ENCODE measurements at regions not wholly inside any gene's neighbourhood (a gene's known extent, or its start where the extent isn't known, plus 50 kb on each side); places are given as distances from the start of the nearest gene placed in this dataset.

GRCh38 chr10:24041034-24041433, 167.9 kb upstream of the KIAA1217 start:
- DNase-seq, result no peak
- Histone ChIP-seq H3K27me3 (ENCODE audit: control insufficient read depth in 1 of 2, insufficient read depth in 1 of 2, low read length in 2 of 2) (peaks cover 0 to 4% of the 10 kb centered on the region in 2 experiments), H2BK120ac (ENCODE audit: low read depth, low read length) (no peak overlapping the region), H3K4me2 (ENCODE audit: low read length, poor library complexity, severe bottlenecking) (no peak overlapping the region), H2BK15ac (ENCODE audit: low read depth, poor library complexity, severe bottlenecking) (no peak overlapping the region), H2BK12ac (ENCODE audit: low read length in 2 of 2) (no peak overlapping the region), H4K91ac (ENCODE audit: low read length) (no peak overlapping the region), H3K14ac (ENCODE audit: low read length in 2 of 2) (no peak overlapping the region), H3K23ac (ENCODE audit: low read length in 2 of 2) (no peak overlapping the region), H3K18ac (ENCODE audit: low read depth in 1 of 2, low read length in 2 of 2) (no peak overlapping the region), H3K4ac (ENCODE audit: low read depth in 1 of 2, low read length in 2 of 2) (no peak overlapping the region), H2AFZ (ENCODE audit: low read depth, low read length) (no peak overlapping the region), H3K36me3 (ENCODE audit: control insufficient read depth in 1 of 2, insufficient read depth in 2 of 2, low read depth in 1 of 2, low read length in 2 of 2) (no peaks in the 10 kb centered on the region), H3K27ac (ENCODE audit: low read length, poor library complexity, severe bottlenecking) (no peak overlapping the region), H3K4me3 (ENCODE audit: insufficient read depth in 1 of 2, low read depth in 1 of 2, low read length in 2 of 2) (no peak overlapping the region), H3K4me1 (ENCODE audit: control insufficient read depth, insufficient read depth, low read depth, low read length) (no peaks in the 10 kb centered on the region), H3K9me3 (ENCODE audit: control insufficient read depth, low read length) (no peaks in the 10 kb centered on the region), H4K8ac (ENCODE audit: low read length) (no peak overlapping the region), H2AK5ac (ENCODE audit: low read length, severe bottlenecking) (no peak overlapping the region), H3K79me1 (replicated peaks; ENCODE audit: low read length, poor library complexity, severe bottlenecking) (no peaks in the 10 kb centered on the region), H2BK5ac (ENCODE audit: low read depth, low read length, poor library complexity, severe bottlenecking) (no peak overlapping the region), H3K9ac (ENCODE audit: low read length) (no peak overlapping the region)
- WGBS, result 71% methylated on average over 3 of the region's 3 CpGs

GRCh38 chr10:24041834-24042233, 167.1 kb upstream of the KIAA1217 start:
- H3K4ac ChIP-seq (ENCODE audit: low read depth in 1 of 2, low read length in 2 of 2), result no peak overlapping the region
- H3K79me1 ChIP-seq (replicated peaks; ENCODE audit: low read length, poor library complexity, severe bottlenecking), result no peaks in the 10 kb centered on the region
- H2AK5ac ChIP-seq (ENCODE audit: low read length, severe bottlenecking), result no peak overlapping the region
- H3K9me3 ChIP-seq (ENCODE audit: control insufficient read depth, low read length), result no peaks in the 10 kb centered on the region
- H3K18ac ChIP-seq (ENCODE audit: low read depth in 1 of 2, low read length in 2 of 2), result no peak overlapping the region
- 86% methylated on average over 8 of the region's 8 CpGs for WGBS
- no peak overlapping the region for H3K14ac ChIP-seq (ENCODE audit: low read length in 2 of 2)
- H3K9ac ChIP-seq (ENCODE audit: low read length), result no peak overlapping the region
- no peak overlapping the region for H2BK15ac ChIP-seq (ENCODE audit: low read depth, poor library complexity, severe bottlenecking)
- H3K4me3 ChIP-seq (ENCODE audit: insufficient read depth in 1 of 2, low read depth in 1 of 2, low read length in 2 of 2), result no peak overlapping the region
- H3K4me1 ChIP-seq (ENCODE audit: control insufficient read depth, insufficient read depth, low read depth, low read length), result no peaks in the 10 kb centered on the region
- H3K27ac ChIP-seq (ENCODE audit: low read length, poor library complexity, severe bottlenecking), result no peak overlapping the region
- peaks cover 0 to 4% of the 10 kb centered on the region in 2 experiments for H3K27me3 ChIP-seq (ENCODE audit: control insufficient read depth in 1 of 2, insufficient read depth in 1 of 2, low read length in 2 of 2)
- DNase-seq, result no peak
- H2AFZ ChIP-seq (ENCODE audit: low read depth, low read length), result no peak overlapping the region
- H4K8ac ChIP-seq (ENCODE audit: low read length), result no peak overlapping the region
- H3K23ac ChIP-seq (ENCODE audit: low read length in 2 of 2), result no peak overlapping the region
- no peak overlapping the region for H2BK5ac ChIP-seq (ENCODE audit: low read depth, low read length, poor library complexity, severe bottlenecking)
- H2BK12ac ChIP-seq (ENCODE audit: low read length in 2 of 2), result no peak overlapping the region
- no peak overlapping the region for H2BK120ac ChIP-seq (ENCODE audit: low read depth, low read length)
- H4K91ac ChIP-seq (ENCODE audit: low read length), result no peak overlapping the region
- no peaks in the 10 kb centered on the region for H3K36me3 ChIP-seq (ENCODE audit: control insufficient read depth in 1 of 2, insufficient read depth in 2 of 2, low read depth in 1 of 2, low read length in 2 of 2)
- no peak overlapping the region for H3K4me2 ChIP-seq (ENCODE audit: low read length, poor library complexity, severe bottlenecking)

DNA sequence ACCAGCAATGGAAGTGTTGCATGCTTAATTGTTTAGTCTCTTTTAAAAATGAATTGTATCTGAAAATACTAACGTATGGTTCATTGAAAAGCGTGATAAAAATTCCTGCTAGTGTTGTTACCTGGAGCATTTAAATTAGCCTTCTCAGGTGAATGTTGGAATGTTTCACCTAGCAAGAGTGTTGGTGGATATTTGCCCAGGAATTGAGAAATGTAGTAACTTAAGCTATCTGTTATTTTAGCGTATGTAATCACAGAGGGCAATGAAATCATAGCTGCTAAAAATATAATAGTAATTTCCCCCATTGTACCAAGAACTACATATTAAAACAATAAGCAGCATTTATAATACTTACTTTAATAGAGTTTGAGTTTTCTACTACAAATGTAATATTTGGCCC, 166.1 kb upstream of the KIAA1217 start:
- no peak for DNase-seq
- no peak overlapping the region for H3K23ac ChIP-seq (ENCODE audit: low read length in 2 of 2)
- H3K9me3 ChIP-seq (ENCODE audit: control insufficient read depth, low read length), result no peaks in the 10 kb centered on the region
- no peak overlapping the region for H4K91ac ChIP-seq (ENCODE audit: low read length)
- H3K4me3 ChIP-seq (ENCODE audit: insufficient read depth in 1 of 2, low read depth in 1 of 2, low read length in 2 of 2), result no peak overlapping the region
- H3K14ac ChIP-seq (ENCODE audit: low read length in 2 of 2), result no peak overlapping the region
- no peak overlapping the region for H3K27ac ChIP-seq (ENCODE audit: low read length, poor library complexity, severe bottlenecking)
- H3K36me3 ChIP-seq (ENCODE audit: control insufficient read depth in 1 of 2, insufficient read depth in 2 of 2, low read depth in 1 of 2, low read length in 2 of 2), result no peaks in the 10 kb centered on the region
- no peak overlapping the region for H3K4me2 ChIP-seq (ENCODE audit: low read length, poor library complexity, severe bottlenecking)
- H2BK12ac ChIP-seq (ENCODE audit: low read length in 2 of 2), result no peak overlapping the region
- H2BK120ac ChIP-seq (ENCODE audit: low read depth, low read length), result no peak overlapping the region
- 84% methylated on average over 2 of the region's 3 CpGs for WGBS
- H3K4me1 ChIP-seq (ENCODE audit: control insufficient read depth, insufficient read depth, low read depth, low read length), result no peaks in the 10 kb centered on the region
- no peak overlapping the region for H4K8ac ChIP-seq (ENCODE audit: low read length)
- H2BK5ac ChIP-seq (ENCODE audit: low read depth, low read length, poor library complexity, severe bottlenecking), result no peak overlapping the region
- H3K79me1 ChIP-seq (replicated peaks; ENCODE audit: low read length, poor library complexity, severe bottlenecking), result no peaks in the 10 kb centered on the region
- H2BK15ac ChIP-seq (ENCODE audit: low read depth, poor library complexity, severe bottlenecking), result no peak overlapping the region
- no peak overlapping the region for H3K9ac ChIP-seq (ENCODE audit: low read length)
- peaks cover 0 to 4% of the 10 kb centered on the region in 2 experiments for H3K27me3 ChIP-seq (ENCODE audit: control insufficient read depth in 1 of 2, insufficient read depth in 1 of 2, low read length in 2 of 2)
- no peak overlapping the region for H2AFZ ChIP-seq (ENCODE audit: low read depth, low read length)
- no peak overlapping the region for H3K18ac ChIP-seq (ENCODE audit: low read depth in 1 of 2, low read length in 2 of 2)
- no peak overlapping the region for H3K4ac ChIP-seq (ENCODE audit: low read depth in 1 of 2, low read length in 2 of 2)
- H2AK5ac ChIP-seq (ENCODE audit: low read length, severe bottlenecking), result no peak overlapping the region

DNA sequence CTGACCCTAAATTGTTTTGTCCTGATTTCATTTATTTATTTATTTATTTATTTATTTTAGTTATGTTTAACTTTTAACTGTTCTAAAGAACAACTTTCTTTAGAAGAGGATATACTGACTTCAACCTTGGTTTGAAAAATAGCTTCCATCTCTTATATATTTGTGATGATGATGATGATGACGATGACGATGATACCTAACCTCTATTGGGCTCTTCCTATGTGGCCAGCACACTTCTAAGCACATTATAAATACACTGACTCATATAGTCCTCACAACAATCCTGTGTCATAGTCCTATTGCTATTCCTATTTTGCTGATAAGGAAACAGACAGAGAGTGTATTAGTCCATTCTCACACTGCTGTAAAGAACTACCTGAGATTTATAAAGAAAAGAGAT, 162.9 kb upstream of the KIAA1217 start:
- H3K4ac ChIP-seq (ENCODE audit: low read depth in 1 of 2, low read length in 2 of 2), result no peak overlapping the region
- H2AK5ac ChIP-seq (ENCODE audit: low read length, severe bottlenecking), result no peak overlapping the region
- H2BK15ac ChIP-seq (ENCODE audit: low read depth, poor library complexity, severe bottlenecking), result no peak overlapping the region
- no peak overlapping the region for H3K4me3 ChIP-seq (ENCODE audit: insufficient read depth in 1 of 2, low read depth in 1 of 2, low read length in 2 of 2)
- H4K91ac ChIP-seq (ENCODE audit: low read length), result no peak overlapping the region
- H3K18ac ChIP-seq (ENCODE audit: low read depth in 1 of 2, low read length in 2 of 2), result no peak overlapping the region
- no peak overlapping the region for H3K27ac ChIP-seq (ENCODE audit: low read length, poor library complexity, severe bottlenecking)
- no peak overlapping the region for H4K8ac ChIP-seq (ENCODE audit: low read length)
- H3K79me1 ChIP-seq (replicated peaks; ENCODE audit: low read length, poor library complexity, severe bottlenecking), result no peaks in the 10 kb centered on the region
- no peak for DNase-seq
- no CpG with 5 or more reads among the region's 2 CpGs for WGBS
- H3K36me3 ChIP-seq (ENCODE audit: control insufficient read depth in 1 of 2, insufficient read depth in 2 of 2, low read depth in 1 of 2, low read length in 2 of 2), result no peaks in the 10 kb centered on the region
- H2BK120ac ChIP-seq (ENCODE audit: low read depth, low read length), result no peak overlapping the region
- H3K27me3 ChIP-seq (ENCODE audit: control insufficient read depth in 1 of 2, insufficient read depth in 1 of 2, low read length in 2 of 2), result peaks cover 0 to 4% of the 10 kb centered on the region in 2 experiments
- no peak overlapping the region for H3K14ac ChIP-seq (ENCODE audit: low read length in 2 of 2)
- H2AFZ ChIP-seq (ENCODE audit: low read depth, low read length), result no peak overlapping the region
- H3K23ac ChIP-seq (ENCODE audit: low read length in 2 of 2), result no peak overlapping the region
- peaks cover 6% of the 10 kb centered on the region for H3K9me3 ChIP-seq (ENCODE audit: control insufficient read depth, low read length)
- H2BK5ac ChIP-seq (ENCODE audit: low read depth, low read length, poor library complexity, severe bottlenecking), result no peak overlapping the region
- H2BK12ac ChIP-seq (ENCODE audit: low read length in 2 of 2), result no peak overlapping the region
- H3K4me1 ChIP-seq (ENCODE audit: control insufficient read depth, insufficient read depth, low read depth, low read length), result no peaks in the 10 kb centered on the region
- no peak overlapping the region for H3K4me2 ChIP-seq (ENCODE audit: low read length, poor library complexity, severe bottlenecking)
- H3K9ac ChIP-seq (ENCODE audit: low read length), result no peak overlapping the region
